Activated B cell treated with CpG ODN at 0.5 μM for 24 hours (primary cell): ENCODE measurements at regions not wholly inside any gene's neighbourhood (a gene's known extent, or its start where the extent isn't known, plus 50 kb on each side); places are given as distances from the start of the nearest gene placed in this dataset.

Experiments
- ATAC-seq: fragments of 200-7000 bp; cut with Tn5 transposase; one replicate; pipeline ENCODE4 v1.10.0; 2021; ENCODE audit warnings: low read depth, mild to moderate bottlenecking, moderate library complexity
- CTCF ChIA-PET: fragments of 350-600 bp; sonication (Branson Sonifier 250); formaldehyde crosslinking; loops from one replicate; lab custom pipeline; 2021; ENCODE audit warnings: antibody characterized with exemption; lab: Charles Lee
- POLR2A ChIA-PET: fragments of 350-600 bp; sonication (Branson Sonifier 250); formaldehyde crosslinking; loops from one replicate; lab custom pipeline; 2021; ENCODE audit warnings: antibody characterized with exemption; lab: Charles Lee
- DNase-seq: peaks from one replicate; pipeline ENCODE4 v3.0.0; 2022
- H3K27ac Mint-ChIP-seq: one replicate; pipeline ENCODE4 v1.8.0; 2020; ENCODE audit warnings: mixed read lengths
- H3K27me3 Mint-ChIP-seq: one replicate; pipeline ENCODE4 v1.8.0; 2021; ENCODE audit warnings: mixed read lengths
- H3K36me3 Mint-ChIP-seq: one replicate; pipeline ENCODE4 v1.8.0; 2021; ENCODE audit warnings: low read depth, mixed read lengths
- H3K4me1 Mint-ChIP-seq: one replicate; pipeline ENCODE4 v1.8.0; 2021; ENCODE audit warnings: mixed read lengths
- H3K4me3 Mint-ChIP-seq: one replicate; pipeline ENCODE4 v1.8.0; 2020; ENCODE audit warnings: mild to moderate bottlenecking, mixed read lengths
- H3K9me3 Mint-ChIP-seq: one replicate; pipeline ENCODE4 v1.8.0; 2020; ENCODE audit warnings: mixed read lengths
- CTCF ChIP-seq: fragments of 200-600 bp; IDR thresholded peaks from one replicate; pipeline ENCODE4 v1.8.0; 2022; ENCODE audit warnings: antibody characterized with exemption, mild to moderate bottlenecking
- intact Hi-C: fragments of 100-400 bp; cut with micrococcal nuclease; formaldehyde crosslinking; loops from one replicate; pipeline ENCODE4 v1.15.1; 2024

- Mint-ChIP-seq H3K4me1 (no peaks in the 10 kb centered on the region), H3K4me3 (no peak overlapping the region), H3K9me3 (peaks cover 4% of the 10 kb centered on the region), H3K36me3 (no peaks in the 10 kb centered on the region), H3K27ac (no peak overlapping the region), H3K27me3 (no peaks in the 10 kb centered on the region)
- ATAC-seq (no peak), DNase-seq (no peak)
- ChIA-PET POLR2A (no interaction called here), CTCF (no interaction called here)
- intact Hi-C loops: no loop called here
- TF ChIP-seq CTCF: no peak
These were observed 351.1 kb downstream of the HAO1 start for GRCh38 chr20:7589164-7589563.

GRCh38 chr20:7596541-7596940, 343.7 kb downstream of the HAO1 start:
- ChIA-PET POLR2A (no interaction called here), CTCF (no interaction called here)
- H3K4me1 Mint-ChIP-seq: no peaks in the 10 kb centered on the region
- peaks cover 2% of the 10 kb centered on the region for H3K9me3 Mint-ChIP-seq
- intact Hi-C loops: no loop called here
- no peak for DNase-seq
- no peaks in the 10 kb centered on the region for H3K27me3 Mint-ChIP-seq
- TF ChIP-seq CTCF: no peak
- no peaks in the 10 kb centered on the region for H3K36me3 Mint-ChIP-seq
- ATAC-seq: no peak
- H3K4me3 Mint-ChIP-seq: no peak overlapping the region
- H3K27ac Mint-ChIP-seq: no peak overlapping the region

GRCh38 chr20:7601431-7601830, 338.8 kb downstream of the HAO1 start:
- H3K4me1 Mint-ChIP-seq: no peaks in the 10 kb centered on the region
- no peaks in the 10 kb centered on the region for H3K9me3 Mint-ChIP-seq
- CTCF ChIA-PET: no interaction called here
- H3K4me3 Mint-ChIP-seq: no peak overlapping the region
- POLR2A ChIA-PET: no interaction called here
- DNase-seq: no peak
- H3K27me3 Mint-ChIP-seq: no peaks in the 10 kb centered on the region
- no peaks in the 10 kb centered on the region for H3K36me3 Mint-ChIP-seq
- no peak for ATAC-seq
- no peak for TF ChIP-seq CTCF
- intact Hi-C loops: no loop called here
- H3K27ac Mint-ChIP-seq: no peak overlapping the region

- Mint-ChIP-seq H3K27ac (no peak overlapping the region), H3K9me3 (no peaks in the 10 kb centered on the region), H3K4me1 (no peaks in the 10 kb centered on the region), H3K27me3 (no peaks in the 10 kb centered on the region), H3K4me3 (no peak overlapping the region), H3K36me3 (no peaks in the 10 kb centered on the region)
- DNase-seq (no peak), ATAC-seq (no peak)
- intact Hi-C loops: no loop called here
- CTCF ChIA-PET: no interaction called here
- POLR2A ChIA-PET: interaction anchor here (0.6 kb wide), 1 partner anchor 78 kb away, joined by 13 read pairs; no protein-coding TSS in a partner anchor
- no peak for TF ChIP-seq CTCF
These were observed 333.3 kb downstream of the HAO1 start for GRCh38 chr20:7606941-7607340.

- Mint-ChIP-seq H3K36me3 (no peaks in the 10 kb centered on the region), H3K4me1 (no peaks in the 10 kb centered on the region), H3K4me3 (no peak overlapping the region), H3K27ac (no peak overlapping the region), H3K9me3 (no peaks in the 10 kb centered on the region), H3K27me3 (no peaks in the 10 kb centered on the region)
- ChIA-PET CTCF (no interaction called here), POLR2A (no interaction called here)
- no peak for ATAC-seq
- intact Hi-C loops: no loop called here
- TF ChIP-seq CTCF: no peak
- DNase-seq: no peak
These were observed 332.0 kb downstream of the HAO1 start for GRCh38 chr20:7608250-7608649.
